HepG2 (cell line): ENCODE measurements at regions not wholly inside any gene's neighbourhood (a gene's known extent, or its start where the extent isn't known, plus 50 kb on each side); places are given as distances from the start of the nearest gene placed in this dataset.

ENCODE experiments used
- ARNT ChIP-seq: fragments of 450-650 bp; IDR thresholded peaks from 2 replicates; pipeline ENCODE4 v1.6.1; 2017
- CAMTA2 ChIP-seq: sonication (generic); formaldehyde crosslinking; IDR thresholded peaks from 2 replicates; pipeline ENCODE4 v1.4.0; 2020; ENCODE audit warnings: mild to moderate bottlenecking, missing genetic modification reagents, borderline replicate concordance
- FOXO4 ChIP-seq: sonication (generic); formaldehyde crosslinking; conservative IDR thresholded peaks from 2 replicates; pipeline ENCODE4 v1.8.1; 2023; ENCODE audit warnings: missing genetic modification reagents
- HNF1B ChIP-seq: sonication (generic); formaldehyde crosslinking; IDR thresholded peaks from 2 replicates; pipeline ENCODE4 v1.5.1; 2020; ENCODE audit warnings: mild to moderate bottlenecking, moderate library complexity, missing genetic modification reagents
- IKZF4 ChIP-seq: sonication (generic); formaldehyde crosslinking; IDR thresholded peaks from 2 replicates; pipeline ENCODE4 v1.5.1; 2020; ENCODE audit warnings: borderline replicate concordance, mild to moderate bottlenecking, low read depth, missing genetic modification reagents; ENCODE audit errors: not compliant biosample characterization
- MAFG ChIP-seq: sonication (generic); formaldehyde crosslinking; IDR thresholded peaks from 2 replicates; pipeline ENCODE4 v1.5.1; 2020; ENCODE audit warnings: mild to moderate bottlenecking, missing genetic modification reagents
- PITX1 ChIP-seq: sonication (generic); formaldehyde crosslinking; IDR thresholded peaks from 2 replicates; pipeline ENCODE4 v1.5.1; 2020; ENCODE audit warnings: mild to moderate bottlenecking, missing genetic modification reagents
- TFAP4 ChIP-seq: sonication (generic); IDR thresholded peaks from 2 replicates; pipeline ENCODE4 v1.6.1; 2016; ENCODE audit warnings: low read depth, borderline replicate concordance
- ZNF280B ChIP-seq: sonication (generic); formaldehyde crosslinking; IDR thresholded peaks from 2 replicates; pipeline ENCODE4 v1.5.0; 2020; ENCODE audit warnings: missing genetic modification reagents, mild to moderate bottlenecking, borderline replicate concordance
- ZNF318 ChIP-seq: sonication (generic); formaldehyde crosslinking; IDR thresholded peaks from 2 replicates; pipeline ENCODE4 v1.4.0; 2020; ENCODE audit warnings: mild to moderate bottlenecking, missing genetic modification reagents
- ZNF34 ChIP-seq: sonication (generic); formaldehyde crosslinking; IDR thresholded peaks from 2 replicates; pipeline ENCODE4 v1.4.0; 2020; ENCODE audit warnings: mild to moderate bottlenecking, missing genetic modification reagents, borderline replicate concordance
- ZNF382 ChIP-seq: sonication (generic); formaldehyde crosslinking; IDR thresholded peaks from 2 replicates; pipeline ENCODE4 v1.5.0; 2020; ENCODE audit warnings: missing genetic modification reagents, mild to moderate bottlenecking, borderline replicate concordance
- ZXDC ChIP-seq: sonication (generic); formaldehyde crosslinking; IDR thresholded peaks from 2 replicates; pipeline ENCODE4 v1.5.0; 2020; ENCODE audit warnings: mild to moderate bottlenecking, missing genetic modification reagents

- TF ChIP-seq HNF1B (CRISPR knock-in tag) (0 out of 2 replicates have a peak, but pooled peaks have one; percentile 23), ZNF382 (CRISPR knock-in tag) (no peak), TFAP4 (no peak), ARNT (no peak), IKZF4 (no peak), CAMTA2 (CRISPR knock-in tag) (no peak), ZNF318 (no peak), ZXDC (no peak), FOXO4 (no peak), MAFG (CRISPR knock-in tag) (no peak), PITX1 (CRISPR knock-in tag) (no peak), ZNF280B (no peak), ZNF34 (CRISPR knock-in tag) (no peak)
Measured at GRCh38 chr21:38992737-38993136, 187.0 kb downstream of the ETS2 start (continued).
